ENCODE measurements at regions not wholly inside any gene's neighbourhood (a gene's known extent, or its start where the extent isn't known, plus 50 kb on each side); places are given as distances from the start of the nearest gene placed in this dataset.

DNA sequence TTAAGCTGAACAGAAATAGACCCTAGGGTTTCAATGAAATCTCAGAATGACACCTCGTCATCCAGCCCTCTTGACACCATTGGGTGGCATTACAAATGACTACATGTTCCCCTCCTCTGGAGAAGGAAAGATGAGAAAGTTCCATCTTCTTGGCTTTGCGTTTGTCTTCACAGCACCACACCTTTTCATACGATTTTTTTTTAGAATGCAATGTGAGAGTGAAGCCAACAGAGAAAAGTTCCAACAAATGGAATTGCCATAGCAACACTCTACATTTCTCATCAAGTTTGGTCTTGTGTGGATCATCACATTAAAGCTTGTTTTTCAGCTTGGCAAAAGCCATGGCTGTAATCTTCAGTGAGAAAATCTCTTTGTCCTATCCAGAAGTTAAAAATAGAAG lies 183.4 kb upstream of the SNX7 start:
- DNase-seq = no peak

DNA sequence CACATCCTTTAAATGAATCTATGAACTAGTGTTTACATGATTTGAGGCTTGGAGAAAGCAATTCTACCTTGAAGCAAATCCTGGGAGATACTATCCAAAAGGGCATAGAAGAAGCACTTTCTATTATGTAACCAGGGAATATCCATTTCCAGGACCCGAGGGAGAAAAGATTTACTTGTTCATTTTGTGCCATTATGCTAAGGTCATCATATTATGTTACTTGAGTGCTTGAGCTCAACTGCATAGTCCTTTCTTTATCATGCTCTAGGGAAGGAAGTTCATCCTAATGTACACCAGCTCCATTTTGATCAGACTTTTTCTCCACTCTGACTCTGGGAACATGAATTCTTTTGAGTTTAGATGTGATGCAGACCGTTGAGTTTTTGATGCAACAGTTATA lies 188.6 kb upstream of the SNX7 start:
- DNase-seq = no peak

DNA sequence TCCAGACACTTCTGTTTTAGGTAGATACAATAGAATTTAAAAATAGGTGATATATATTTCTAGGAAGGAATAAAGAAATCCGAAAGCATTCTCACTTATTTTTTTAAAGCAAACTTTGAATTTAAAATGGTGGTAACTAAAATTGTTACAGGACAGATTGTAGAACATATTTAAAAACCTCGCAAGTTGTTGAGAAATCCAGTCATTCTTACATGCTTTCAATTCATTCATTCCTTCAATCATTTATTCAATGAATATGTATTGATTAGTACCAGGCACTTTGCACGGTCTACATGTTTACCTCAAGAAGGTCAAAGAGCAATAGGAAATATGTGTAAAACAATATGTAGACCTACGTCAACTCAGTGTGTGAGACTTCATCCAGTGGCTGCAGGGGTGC lies 189.9 kb upstream of the SNX7 start:
- DNase-seq = no peak

- DNase-seq = no peak
Observed at GRCh38 chr1:98468111-98468717, 193.3 kb upstream of the SNX7 start.

DNA sequence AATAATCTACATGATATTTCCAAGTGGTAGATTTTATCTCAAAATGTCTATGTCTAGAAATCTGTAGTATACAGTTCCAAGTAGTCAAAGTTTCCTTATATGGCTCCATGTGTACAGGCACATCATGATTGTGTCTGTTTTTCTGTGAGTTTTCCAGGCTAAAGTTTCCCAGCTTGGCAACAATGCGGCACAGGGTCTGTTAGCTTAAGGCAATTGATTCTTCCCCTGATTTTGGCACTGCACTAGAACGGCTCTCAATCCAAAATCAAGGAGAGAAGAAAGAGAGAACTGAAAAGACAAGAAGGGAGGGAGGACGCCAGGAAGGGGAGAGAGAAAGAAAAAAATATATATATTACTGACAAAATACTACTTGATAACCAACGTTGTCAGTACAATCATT lies 193.9 kb upstream of the SNX7 start:
- no peak for DNase-seq

GRCh38 chr1:98467122-98467521 lies 194.4 kb upstream of the SNX7 start:
- DNase-seq = no peak

DNA sequence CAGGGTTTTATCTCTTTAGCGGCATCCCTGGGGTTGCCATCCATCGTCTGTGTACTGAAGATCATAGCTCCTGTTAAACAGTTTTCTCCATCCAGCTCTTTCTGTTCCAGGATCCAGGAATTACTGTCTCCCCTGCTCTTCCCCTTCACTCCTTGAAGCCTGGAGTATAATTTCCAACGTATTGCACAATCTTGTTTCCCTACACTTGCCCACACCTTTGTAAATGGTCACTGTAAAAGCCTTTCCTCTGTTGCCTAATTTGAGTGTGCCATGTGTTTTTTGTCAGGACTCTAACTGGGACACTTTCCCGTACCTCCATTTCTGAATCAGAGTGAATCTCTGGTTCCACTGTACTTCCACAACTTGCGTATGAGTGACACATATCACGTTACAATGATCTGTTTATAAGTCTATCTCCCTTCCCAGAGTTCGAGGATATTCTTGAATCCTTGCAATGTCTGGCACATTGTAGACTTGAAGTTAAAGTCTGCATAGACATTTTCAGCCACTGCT lies 199.6 kb upstream of the SNX7 start:
- no peak for DNase-seq

DNA sequence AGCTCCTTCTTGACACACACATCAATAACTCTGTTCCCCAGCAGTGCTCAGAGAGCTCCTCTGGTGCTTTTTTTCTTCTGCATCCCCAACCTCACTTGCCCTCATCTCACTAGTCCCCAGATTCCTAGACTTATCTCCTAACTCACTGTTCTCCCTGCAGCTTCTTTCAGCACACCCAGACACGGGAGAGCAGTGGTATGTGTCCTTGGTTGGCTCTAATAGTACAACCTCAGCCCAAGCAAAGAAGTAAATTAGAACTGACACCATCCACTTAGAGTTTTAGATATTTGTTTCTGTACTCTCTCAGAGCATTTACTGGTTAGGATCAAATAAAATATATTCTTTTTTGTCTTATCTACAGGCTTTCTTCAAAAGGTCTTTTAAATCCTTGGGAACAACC lies 201.4 kb upstream of the SNX7 start:
- no peak for DNase-seq

GRCh38 chr1:98459486-98459870 lies 202.0 kb upstream of the SNX7 start:
- no peak for DNase-seq

DNA sequence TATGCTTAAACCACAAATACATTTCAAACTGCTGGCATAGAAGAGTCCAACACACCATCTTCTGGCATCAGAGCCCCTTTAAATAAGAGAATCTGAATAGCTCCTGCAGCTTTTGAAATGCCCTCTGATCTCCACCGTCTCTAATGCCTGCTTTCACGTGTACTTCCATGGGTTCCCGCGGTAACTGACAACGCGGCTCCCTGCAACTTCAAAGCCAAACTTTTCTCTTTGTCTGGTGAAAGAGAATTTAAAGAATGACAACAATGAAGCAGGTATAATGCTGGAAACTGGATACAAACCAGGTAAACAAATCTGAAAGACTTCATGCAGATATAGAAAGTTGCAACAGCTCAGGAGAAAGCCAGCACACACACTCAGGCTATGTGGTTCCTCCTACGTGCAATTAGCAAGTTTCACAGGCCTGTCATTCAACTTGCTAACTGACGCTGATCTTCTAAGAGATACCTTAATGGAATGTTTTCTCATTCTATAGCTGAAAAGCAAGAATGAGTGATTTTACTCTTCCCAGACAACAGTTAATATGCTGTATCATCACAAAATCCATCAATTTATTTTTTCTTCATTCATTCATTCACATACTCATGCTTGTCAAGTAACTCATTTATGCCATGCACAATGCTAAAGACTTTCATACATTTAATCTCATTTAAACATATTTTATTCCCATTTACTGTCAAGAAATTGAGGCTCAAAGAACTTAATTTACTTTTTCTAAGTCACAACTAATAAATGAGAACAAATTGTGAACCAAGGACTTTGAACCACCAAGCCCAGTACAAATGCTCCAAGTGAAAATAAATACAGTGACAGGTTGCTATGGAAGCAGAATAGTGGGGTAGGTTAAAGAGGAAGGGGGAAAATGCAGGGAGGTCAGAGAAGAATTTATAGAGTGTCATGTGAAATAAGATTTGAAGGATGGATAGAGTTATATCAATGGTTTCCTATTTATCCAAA lies 202.7 kb upstream of the SNX7 start:
- DNase-seq = no peak

- no peak for DNase-seq
Observed at GRCh38 chr1:98457248-98457647, 204.3 kb upstream of the SNX7 start.

- no peak for DNase-seq
Observed at GRCh38 chr1:98454666-98455065, 206.9 kb upstream of the SNX7 start.

- DNase-seq = no peak
Observed at GRCh38 chr1:98453066-98453465, 208.5 kb upstream of the SNX7 start.

- DNase-seq = no peak
Observed at GRCh38 chr1:98452162-98452561, 209.4 kb upstream of the SNX7 start.

GRCh38 chr1:98441281-98441680 lies 220.2 kb upstream of the SNX7 start:
- DNase-seq = no peak

DNA sequence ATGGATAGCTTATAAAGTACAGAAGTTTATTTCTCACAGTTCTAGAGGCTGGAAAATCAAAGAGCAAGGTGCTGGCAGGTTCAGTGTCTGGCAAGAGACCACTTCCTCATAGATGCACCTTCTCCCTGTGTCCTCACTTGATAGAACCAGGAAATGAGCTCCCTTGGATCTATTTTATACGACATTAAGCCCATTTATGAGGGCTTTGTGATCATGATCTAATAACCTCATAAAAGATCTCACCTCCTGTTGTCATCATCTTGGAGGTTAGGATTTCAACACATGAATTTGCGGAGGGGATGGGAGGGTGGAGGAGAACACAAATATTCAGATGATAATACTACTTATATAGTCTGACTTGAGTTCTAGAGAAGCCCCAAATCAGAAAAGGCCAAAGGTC lies 222.1 kb upstream of the SNX7 start:
- DNase-seq = no peak

DNA sequence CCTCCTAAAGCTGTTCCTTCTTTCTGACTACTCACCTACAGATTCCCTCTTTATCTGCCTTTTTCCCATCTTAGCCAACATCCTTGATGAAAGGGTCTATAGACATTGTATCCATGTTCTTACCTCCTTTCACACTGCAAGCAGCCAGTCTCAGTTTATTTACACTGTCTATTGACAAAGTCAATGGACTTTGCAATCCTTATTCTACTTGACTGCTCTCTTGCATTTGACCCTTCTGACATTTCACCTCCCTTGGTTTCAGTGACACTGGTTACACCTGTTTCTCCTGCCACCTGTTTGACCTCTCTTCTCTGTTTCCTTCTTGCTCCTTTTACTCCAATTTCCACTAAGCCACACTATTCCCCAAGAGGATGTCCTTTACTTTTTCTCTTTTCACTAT lies 224.0 kb upstream of the SNX7 start:
- no peak for DNase-seq

- no peak for DNase-seq
Observed at GRCh38 chr1:98437011-98437410, 224.5 kb upstream of the SNX7 start.

DNA sequence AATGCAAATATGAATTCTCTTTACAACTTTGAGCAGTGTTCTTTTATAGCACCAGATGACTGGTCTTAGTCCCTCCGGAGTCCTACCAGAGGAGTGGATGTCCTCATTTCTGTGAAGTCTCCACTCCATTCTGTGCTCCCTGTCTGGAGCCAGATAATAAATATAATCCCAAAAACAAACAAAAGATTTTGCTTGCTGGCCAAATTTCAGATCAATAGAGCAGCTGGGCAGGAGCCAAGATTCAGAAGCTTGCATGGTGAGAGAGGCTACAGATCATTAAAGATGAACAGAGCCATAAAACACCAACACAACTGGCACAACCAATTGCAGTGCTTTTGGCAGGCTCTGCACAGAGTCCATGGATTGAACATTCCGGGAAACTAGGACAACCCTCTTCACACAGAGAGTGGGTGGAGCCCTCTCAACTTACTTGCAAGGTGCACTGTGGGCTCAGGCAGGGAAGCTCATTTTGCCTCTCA lies 231.5 kb upstream of the SNX7 start:
- DNase-seq = no peak

- DNase-seq = no peak
Observed at GRCh38 chr1:98428864-98429263, 232.7 kb upstream of the SNX7 start.

DNA sequence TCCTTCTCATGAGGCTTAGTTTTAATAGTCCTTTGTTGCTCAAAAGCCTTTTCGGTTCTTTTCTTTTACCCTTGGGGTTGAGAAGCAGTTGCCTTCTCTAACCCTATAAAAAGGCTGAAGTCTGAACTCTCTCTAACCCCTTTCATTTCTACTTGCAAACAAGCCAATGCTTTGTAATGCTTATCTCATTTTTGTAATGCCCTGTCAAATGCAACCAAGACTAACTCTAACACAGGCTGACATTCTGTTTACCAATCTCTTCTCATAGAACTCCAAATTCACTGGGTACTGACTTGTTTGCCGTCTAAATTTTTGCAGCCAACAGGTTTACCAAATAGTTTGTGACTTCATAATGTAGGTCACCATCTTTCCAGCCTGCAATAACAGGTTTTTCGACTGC lies 233.9 kb upstream of the SNX7 start:
- no peak for DNase-seq

- no peak for DNase-seq
Observed at GRCh38 chr1:98426092-98426491, 235.4 kb upstream of the SNX7 start.

DNA sequence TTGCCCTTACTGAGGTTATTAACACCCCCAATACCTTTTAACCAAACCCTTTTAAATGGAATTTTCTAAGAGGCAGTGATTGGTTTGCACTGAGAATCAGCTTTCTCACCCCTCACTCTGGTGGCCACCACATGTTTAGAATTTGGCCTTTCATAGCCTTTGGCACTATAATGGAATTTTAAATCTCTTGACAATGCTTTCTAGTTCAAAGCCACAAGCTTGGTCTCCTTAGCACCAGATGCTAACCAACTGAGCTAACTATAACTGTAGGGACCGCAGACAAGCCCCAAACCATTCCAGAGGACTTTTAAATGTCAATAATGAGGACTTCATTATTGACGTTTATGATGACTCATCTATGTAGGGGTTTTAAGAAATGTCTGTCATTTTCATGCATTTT lies 238.7 kb upstream of the SNX7 start:
- no peak for DNase-seq

DNA sequence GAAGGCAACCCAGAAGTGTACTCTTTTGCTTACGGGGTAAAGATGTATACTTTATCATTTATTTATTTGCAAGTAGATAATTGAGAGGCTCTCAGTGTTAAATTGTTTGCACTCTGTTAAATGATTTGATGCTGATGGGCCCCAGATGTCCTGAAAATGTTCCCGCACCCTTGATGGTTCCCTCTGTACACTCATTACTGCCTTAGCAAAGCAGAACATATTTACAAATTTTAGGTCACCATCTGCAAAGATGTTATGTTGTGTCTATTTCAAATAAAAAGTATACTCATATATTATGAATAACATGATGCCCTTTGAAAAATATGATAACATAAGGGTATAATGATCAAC lies 240.5 kb upstream of the SNX7 start:
- DNase-seq = no peak
